ENCODE measurements at regions not wholly inside any gene's neighbourhood (a gene's known extent, or its start where the extent isn't known, plus 50 kb on each side); places are given as distances from the start of the nearest gene placed in this dataset.

DNA sequence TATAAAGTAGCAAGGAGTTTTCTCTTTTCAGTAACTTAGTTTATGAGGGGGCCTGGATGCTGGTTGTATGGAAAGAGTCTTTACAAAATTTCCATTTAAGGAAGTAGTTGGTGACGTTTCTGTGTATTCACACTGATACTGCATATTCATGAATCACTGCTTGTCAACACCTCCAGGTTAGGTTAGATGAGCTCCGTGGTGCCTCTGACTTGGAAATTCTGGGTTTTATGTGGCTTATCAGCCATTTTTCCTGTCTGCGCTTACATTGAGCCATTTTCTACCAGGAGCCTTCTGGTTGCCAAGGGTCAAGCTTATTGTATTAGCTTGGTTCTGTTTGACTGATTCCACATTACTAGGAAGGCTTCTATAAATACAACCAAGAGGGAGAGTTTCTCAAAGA is 128.3 kb downstream of the SLC28A3 start:
- Mint-ChIP-seq H3K9me3 (no peaks in the 10 kb centered on the region), H3K4me3 (no peak overlapping the region), H3K27me3 (no peaks in the 10 kb centered on the region), H3K27ac (ENCODE audit: low read depth) (no peak overlapping the region), H3K36me3 (ENCODE audit: insufficient read depth) (no peaks in the 10 kb centered on the region), H3K4me1 (no peaks in the 10 kb centered on the region)
- ATAC-seq (replicated peaks; ENCODE audit: extremely low read depth, poor library complexity, severe bottlenecking) (no peak), DNase-seq (ENCODE audit: low spot score in 2 of 2) (no peak)

DNA sequence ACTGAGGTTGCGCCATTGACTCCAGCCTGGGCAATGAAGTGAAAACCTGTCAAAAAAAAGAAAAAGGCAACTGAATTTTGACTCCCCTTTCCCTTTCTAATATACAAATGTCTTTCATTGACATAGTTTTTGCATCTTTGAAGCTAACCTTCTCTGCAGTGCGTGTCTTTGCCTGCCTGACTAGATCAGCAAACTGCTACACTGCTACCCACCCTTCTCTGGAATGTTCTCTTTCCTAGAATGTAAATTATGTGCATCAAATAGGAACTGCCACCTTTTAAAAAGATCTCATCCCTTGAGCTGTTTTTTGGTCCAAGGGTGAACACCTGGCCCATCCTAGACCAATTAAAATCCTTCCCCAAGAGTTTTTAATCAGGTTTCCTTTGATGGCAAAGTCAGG is 127.6 kb downstream of the SLC28A3 start:
- Mint-ChIP-seq H3K27ac (ENCODE audit: low read depth) (no peak overlapping the region), H3K27me3 (peaks cover under 1% of the 10 kb centered on the region), H3K36me3 (ENCODE audit: insufficient read depth) (no peaks in the 10 kb centered on the region), H3K4me3 (no peak overlapping the region), H3K4me1 (no peaks in the 10 kb centered on the region), H3K9me3 (no peaks in the 10 kb centered on the region)
- ATAC-seq (replicated peaks; ENCODE audit: extremely low read depth, poor library complexity, severe bottlenecking): no peak
- no peak for DNase-seq (ENCODE audit: low spot score in 2 of 2)

DNA sequence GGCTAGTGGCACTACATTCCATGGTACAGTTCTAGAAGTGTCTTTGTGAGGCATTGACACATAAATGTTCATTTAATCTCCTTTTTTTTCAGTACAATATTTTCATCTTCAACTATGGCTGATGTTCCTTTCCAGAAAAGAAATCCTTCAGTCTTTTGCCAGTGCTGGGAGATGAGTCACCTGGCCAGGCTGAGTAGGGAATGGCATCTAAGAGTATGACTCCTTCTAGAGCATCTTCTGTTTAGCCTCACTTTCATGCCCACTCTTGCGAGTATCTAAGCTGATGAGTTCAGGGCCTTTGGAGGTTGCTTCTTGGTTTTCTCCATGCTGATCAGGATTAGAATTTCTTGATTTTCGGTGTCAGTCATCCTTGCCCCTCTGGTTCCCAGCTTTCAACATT is 124.4 kb downstream of the SLC28A3 start:
- Mint-ChIP-seq H3K36me3 (ENCODE audit: insufficient read depth) (no peaks in the 10 kb centered on the region), H3K9me3 (no peaks in the 10 kb centered on the region), H3K4me1 (no peaks in the 10 kb centered on the region), H3K4me3 (no peak overlapping the region), H3K27me3 (peaks cover 11% of the 10 kb centered on the region), H3K27ac (ENCODE audit: low read depth) (no peak overlapping the region)
- ATAC-seq (replicated peaks; ENCODE audit: extremely low read depth, poor library complexity, severe bottlenecking) (no peak), DNase-seq (ENCODE audit: low spot score in 2 of 2) (no peak)

DNA sequence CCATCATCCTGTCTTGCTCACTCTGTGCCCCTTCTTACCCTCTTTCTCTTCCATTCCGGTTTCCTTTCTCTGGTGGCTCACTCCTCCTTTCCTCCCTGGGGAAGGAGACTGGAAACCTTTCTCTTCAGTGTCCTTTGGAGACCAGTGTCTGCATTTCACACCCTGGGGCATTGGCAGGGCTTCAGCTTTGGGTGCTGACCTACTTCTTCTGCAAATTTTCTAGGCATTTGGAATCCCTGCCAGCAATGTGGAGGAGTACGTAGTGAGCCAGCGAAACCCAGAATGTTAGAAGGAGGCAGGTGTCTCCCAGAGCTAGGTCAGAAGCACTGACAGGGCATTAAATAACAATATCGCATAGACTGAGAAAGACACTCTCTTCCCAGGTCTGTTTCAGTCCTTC is 122.2 kb downstream of the SLC28A3 start:
- Mint-ChIP-seq H3K9me3 (no peaks in the 10 kb centered on the region), H3K36me3 (ENCODE audit: insufficient read depth) (peaks cover 1% of the 10 kb centered on the region), H3K27ac (ENCODE audit: low read depth) (no peak overlapping the region), H3K4me3 (no peak overlapping the region), H3K4me1 (no peaks in the 10 kb centered on the region), H3K27me3 (peaks cover 16% of the 10 kb centered on the region)
- ATAC-seq (replicated peaks; ENCODE audit: extremely low read depth, poor library complexity, severe bottlenecking) (no peak), DNase-seq (ENCODE audit: low spot score in 2 of 2) (no peak)

DNA sequence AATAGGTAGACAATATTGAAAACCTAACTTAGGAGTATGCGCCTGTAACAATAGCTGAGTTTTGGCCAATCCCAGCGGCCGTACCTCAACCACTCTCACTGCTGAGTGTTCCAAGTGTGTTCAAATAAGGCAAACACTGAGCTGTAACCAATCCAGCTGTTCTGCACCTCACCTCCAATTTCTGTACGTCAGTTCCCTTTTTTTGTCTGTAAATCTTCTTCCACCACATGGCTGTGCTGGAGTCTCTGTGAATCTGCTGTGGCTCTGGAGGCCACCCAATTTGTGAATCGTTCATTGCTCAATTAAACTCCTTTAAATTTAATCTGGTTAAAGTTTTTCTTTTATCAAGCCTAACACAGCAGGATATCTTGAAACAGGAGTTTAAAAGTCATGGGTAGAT is 116.3 kb downstream of the SLC28A3 start:
- Mint-ChIP-seq H3K9me3 (no peaks in the 10 kb centered on the region), H3K4me3 (no peak overlapping the region), H3K36me3 (ENCODE audit: insufficient read depth) (peaks cover 3% of the 10 kb centered on the region), H3K4me1 (no peaks in the 10 kb centered on the region), H3K27ac (ENCODE audit: low read depth) (no peak overlapping the region), H3K27me3 (peaks cover 26% of the 10 kb centered on the region)
- ATAC-seq (replicated peaks; ENCODE audit: extremely low read depth, poor library complexity, severe bottlenecking): no peak
- DNase-seq (ENCODE audit: low spot score in 2 of 2): no peak
